CD4-positive, alpha-beta T cell treated with Interleukin-6 at 100 ng/mL for 8 hours (primary cell): ENCODE measurements at regions not wholly inside any gene's neighbourhood (a gene's known extent, or its start where the extent isn't known, plus 50 kb on each side); places are given as distances from the start of the nearest gene placed in this dataset.
"Not testable (repeated sequence)": the region's sequence is repeated elsewhere in the genome, so short reads cannot be mapped to it uniquely, and the experiment has no call there.

Experiments
- DNase-seq: peaks from one replicate; pipeline ENCODE4 v3.0.0-alpha.2; 2020; ENCODE audit warnings: mixed read lengths, low spot score

GRCh38 chr17:20843261-20843660 is 199.6 kb downstream of the USP22 start:
- DNase-seq: not testable (repeated sequence)

- DNase-seq: peak; percentile 9
Observed at GRCh38 chr17:20843799-20844553, 198.8 kb downstream of the USP22 start.

- not testable (repeated sequence) for DNase-seq
Observed at GRCh38 chr17:20848869-20849443, 193.9 kb downstream of the USP22 start.

- DNase-seq: not testable (repeated sequence)
Observed at GRCh38 chr17:20851591-20852238, 191.1 kb downstream of the USP22 start.

- DNase-seq: peak; percentile 2
Observed at GRCh38 chr17:20852239-20852989, 190.4 kb downstream of the USP22 start.

- DNase-seq: no peak
Observed at GRCh38 chr17:20852990-20853370, 189.8 kb downstream of the USP22 start.

GRCh38 chr17:20855910-20856470 is 186.8 kb downstream of the USP22 start:
- not testable (repeated sequence) for DNase-seq

- not testable (repeated sequence) for DNase-seq
Observed at GRCh38 chr17:20866444-20867209, 176.2 kb downstream of the USP22 start.

- not testable (repeated sequence) for DNase-seq
Observed at GRCh38 chr17:20867436-20867937, 175.3 kb downstream of the USP22 start.

GRCh38 chr17:20867938-20868661 is 174.7 kb downstream of the USP22 start:
- not testable (repeated sequence) for DNase-seq

- DNase-seq: not testable (repeated sequence)
Observed at GRCh38 chr17:20868662-20869007, 174.2 kb downstream of the USP22 start.

- not testable (repeated sequence) for DNase-seq
Observed at GRCh38 chr17:20873173-20873572, 169.6 kb downstream of the USP22 start.

- not testable (repeated sequence) for DNase-seq
Observed at GRCh38 chr17:20873688-20874328, 169.0 kb downstream of the USP22 start.

- not testable (repeated sequence) for DNase-seq
Observed at GRCh38 chr17:20877384-20877783, 165.4 kb downstream of the USP22 start.

GRCh38 chr17:20890338-20890737 is 152.5 kb downstream of the USP22 start:
- no peak for DNase-seq

- DNase-seq: not testable (repeated sequence)
Observed at GRCh38 chr17:20895426-20895825, 147.4 kb downstream of the USP22 start.

GRCh38 chr17:20896153-20896649 is 146.6 kb downstream of the USP22 start:
- no peak for DNase-seq

- not testable (repeated sequence) for DNase-seq
Observed at GRCh38 chr17:20898726-20899125, 144.1 kb downstream of the USP22 start.

- not testable (repeated sequence) for DNase-seq
Observed at GRCh38 chr17:20902496-20902895, 140.3 kb downstream of the USP22 start.

- not testable (repeated sequence) for DNase-seq
Observed at GRCh38 chr17:20903549-20903948, 139.3 kb downstream of the USP22 start.
